ENCODE measurements at regions not wholly inside any gene's neighbourhood (a gene's known extent, or its start where the extent isn't known, plus 50 kb on each side); places are given as distances from the start of the nearest gene placed in this dataset.

- intact Hi-C loops (cut with micrococcal nuclease) = loop anchor here (1.0 to 10.0 kb wide), 5 partner anchors 430 to 1444 kb away; no protein-coding TSS in a partner anchor
- ChIA-PET CTCF (interaction anchor here (0.6 to 1.5 kb wide), 14 partner anchors 9 to 1451 kb away, joined by 3 to 10 read pairs (median 4); partner anchors contain the start of gene TFAP2A), POLR2A (no interaction called here), RAD21 (ENCODE audit: low non-redundant PET in 1 of 2, low total read pairs in 2 of 2, uncharacterized antibody in 2 of 2, unreplicated experiment in 2 of 2) (no interaction called here)
- DNase-seq (ENCODE audit: low read depth, low spot score) (peak; percentile 61), ATAC-seq (peak; percentile 98)
- H3K27me3 ChIP-seq (ENCODE audit: insufficient read depth, low read length) = no peaks in the 10 kb centered on the region
- BruUV-seq (replicated peaks) = no TSS peak
- H2AFZ ChIP-seq (ENCODE audit: low read depth, low read length, poor library complexity, severe bottlenecking) = peak overlapping the region; percentile 82
- no peaks in the 10 kb centered on the region for H3K79me2 ChIP-seq (ENCODE audit: insufficient read depth, low read length)
- no peak overlapping the region for H3K27ac ChIP-seq (ENCODE audit: low read depth, low read length)
- no peaks in the 10 kb centered on the region for H3K36me3 ChIP-seq (ENCODE audit: control insufficient read depth in 1 of 2, insufficient read depth in 2 of 2, low read length in 2 of 2)
- H3K9ac ChIP-seq (ENCODE audit: low read length) = no peak overlapping the region
- no peaks in the 10 kb centered on the region for H3K9me3 ChIP-seq (ENCODE audit: control insufficient read depth in 1 of 2, insufficient read depth in 1 of 2, low read depth in 1 of 2, low read length in 2 of 2)
- no peak overlapping the region for H3K4me3 ChIP-seq (replicated peaks in 1 of 2; ENCODE audit: low read depth in 1 of 2, low read length in 2 of 2)
- no peaks in the 10 kb centered on the region for H3K9me2 ChIP-seq (ENCODE audit: insufficient read depth)
- peaks cover 0 to 5% of the 10 kb centered on the region in 2 experiments; a peak in 1 of 4 replicates for H3K4me1 ChIP-seq (ENCODE audit: control insufficient read depth in 1 of 2, insufficient read depth in 2 of 2, low read length in 2 of 2)
- H3K4me2 ChIP-seq (ENCODE audit: low read length) = peak overlapping the region; percentile 48
- H4K20me1 ChIP-seq (ENCODE audit: insufficient read depth) = no peaks in the 10 kb centered on the region
- no peak for TF ChIP-seq ZNF274 (IDR thresholded peaks at IDR 0.05; ENCODE audit: low read depth, low read length)
- TF ChIP-seq, protein P1, sequence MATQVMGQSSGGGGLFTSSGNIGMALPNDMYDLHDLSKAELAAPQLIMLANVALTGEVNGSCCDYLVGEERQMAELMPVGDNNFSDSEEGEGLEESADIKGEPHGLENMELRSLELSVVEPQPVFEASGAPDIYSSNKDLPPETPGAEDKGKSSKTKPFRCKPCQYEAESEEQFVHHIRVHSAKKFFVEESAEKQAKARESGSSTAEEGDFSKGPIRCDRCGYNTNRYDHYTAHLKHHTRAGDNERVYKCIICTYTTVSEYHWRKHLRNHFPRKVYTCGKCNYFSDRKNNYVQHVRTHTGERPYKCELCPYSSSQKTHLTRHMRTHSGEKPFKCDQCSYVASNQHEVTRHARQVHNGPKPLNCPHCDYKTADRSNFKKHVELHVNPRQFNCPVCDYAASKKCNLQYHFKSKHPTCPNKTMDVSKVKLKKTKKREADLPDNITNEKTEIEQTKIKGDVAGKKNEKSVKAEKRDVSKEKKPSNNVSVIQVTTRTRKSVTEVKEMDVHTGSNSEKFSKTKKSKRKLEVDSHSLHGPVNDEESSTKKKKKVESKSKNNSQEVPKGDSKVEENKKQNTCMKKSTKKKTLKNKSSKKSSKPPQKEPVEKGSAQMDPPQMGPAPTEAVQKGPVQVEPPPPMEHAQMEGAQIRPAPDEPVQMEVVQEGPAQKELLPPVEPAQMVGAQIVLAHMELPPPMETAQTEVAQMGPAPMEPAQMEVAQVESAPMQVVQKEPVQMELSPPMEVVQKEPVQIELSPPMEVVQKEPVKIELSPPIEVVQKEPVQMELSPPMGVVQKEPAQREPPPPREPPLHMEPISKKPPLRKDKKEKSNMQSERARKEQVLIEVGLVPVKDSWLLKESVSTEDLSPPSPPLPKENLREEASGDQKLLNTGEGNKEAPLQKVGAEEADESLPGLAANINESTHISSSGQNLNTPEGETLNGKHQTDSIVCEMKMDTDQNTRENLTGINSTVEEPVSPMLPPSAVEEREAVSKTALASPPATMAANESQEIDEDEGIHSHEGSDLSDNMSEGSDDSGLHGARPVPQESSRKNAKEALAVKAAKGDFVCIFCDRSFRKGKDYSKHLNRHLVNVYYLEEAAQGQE (IDR thresholded peaks at IDR 0.05; ENCODE audit: low read depth) = no peak
- no peak for TF ChIP-seq SP1 (IDR thresholded peaks at IDR 0.05; ENCODE audit: low read depth)
- no peak for TF ChIP-seq ELF1 (IDR thresholded peaks at IDR 0.05; ENCODE audit: borderline replicate concordance, low read depth)
- TF ChIP-seq CEBPB (IDR thresholded peaks at IDR 0.05; ENCODE audit: low read depth) = 0 out of 2 replicates have a peak, but pooled peaks have one; percentile 17
- no peak for TF ChIP-seq TCF7L2 (IDR thresholded peaks at IDR 0.05; ENCODE audit: borderline replicate concordance, extremely low read depth, insufficient read depth, insufficient read length)
- peak; percentile 53; the same call in 1 of the 2 replicates for TF ChIP-seq CBX3 (IDR thresholded peaks at IDR 0.05; ENCODE audit: low read depth)
- no peak for TF ChIP-seq JUND (IDR thresholded peaks at IDR 0.05)
- TF ChIP-seq, protein P2, sequence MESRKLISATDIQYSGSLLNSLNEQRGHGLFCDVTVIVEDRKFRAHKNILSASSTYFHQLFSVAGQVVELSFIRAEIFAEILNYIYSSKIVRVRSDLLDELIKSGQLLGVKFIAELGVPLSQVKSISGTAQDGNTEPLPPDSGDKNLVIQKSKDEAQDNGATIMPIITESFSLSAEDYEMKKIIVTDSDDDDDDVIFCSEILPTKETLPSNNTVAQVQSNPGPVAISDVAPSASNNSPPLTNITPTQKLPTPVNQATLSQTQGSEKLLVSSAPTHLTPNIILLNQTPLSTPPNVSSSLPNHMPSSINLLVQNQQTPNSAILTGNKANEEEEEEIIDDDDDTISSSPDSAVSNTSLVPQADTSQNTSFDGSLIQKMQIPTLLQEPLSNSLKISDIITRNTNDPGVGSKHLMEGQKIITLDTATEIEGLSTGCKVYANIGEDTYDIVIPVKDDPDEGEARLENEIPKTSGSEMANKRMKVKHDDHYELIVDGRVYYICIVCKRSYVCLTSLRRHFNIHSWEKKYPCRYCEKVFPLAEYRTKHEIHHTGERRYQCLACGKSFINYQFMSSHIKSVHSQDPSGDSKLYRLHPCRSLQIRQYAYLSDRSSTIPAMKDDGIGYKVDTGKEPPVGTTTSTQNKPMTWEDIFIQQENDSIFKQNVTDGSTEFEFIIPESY (IDR thresholded peaks at IDR 0.05; ENCODE audit: extremely low read depth, insufficient replicate concordance, low read length) = no peak
- no peak for TF ChIP-seq MAX (IDR thresholded peaks at IDR 0.05)
- no peak for TF ChIP-seq POLR2A (IDR thresholded peaks at IDR 0.05; ENCODE audit: borderline replicate concordance, extremely low read depth, insufficient read depth, insufficient read length)
- no peak for TF ChIP-seq POLR2AphosphoS5 (IDR thresholded peaks at IDR 0.05; ENCODE audit: low read depth, low read length)
- TF ChIP-seq RAD21 (IDR thresholded peaks at IDR 0.05; ENCODE audit: low read depth) = peak; percentile 91
- TF ChIP-seq EGR1 (IDR thresholded peaks at IDR 0.05; ENCODE audit: low read depth) = no peak
- TF ChIP-seq SIN3A (IDR thresholded peaks at IDR 0.05; ENCODE audit: low read depth) = no peak
- TF ChIP-seq ATF3 (IDR thresholded peaks at IDR 0.05) = no peak
- no peak for TF ChIP-seq SRF (IDR thresholded peaks at IDR 0.05; ENCODE audit: low read depth)
- TF ChIP-seq, protein P3, sequence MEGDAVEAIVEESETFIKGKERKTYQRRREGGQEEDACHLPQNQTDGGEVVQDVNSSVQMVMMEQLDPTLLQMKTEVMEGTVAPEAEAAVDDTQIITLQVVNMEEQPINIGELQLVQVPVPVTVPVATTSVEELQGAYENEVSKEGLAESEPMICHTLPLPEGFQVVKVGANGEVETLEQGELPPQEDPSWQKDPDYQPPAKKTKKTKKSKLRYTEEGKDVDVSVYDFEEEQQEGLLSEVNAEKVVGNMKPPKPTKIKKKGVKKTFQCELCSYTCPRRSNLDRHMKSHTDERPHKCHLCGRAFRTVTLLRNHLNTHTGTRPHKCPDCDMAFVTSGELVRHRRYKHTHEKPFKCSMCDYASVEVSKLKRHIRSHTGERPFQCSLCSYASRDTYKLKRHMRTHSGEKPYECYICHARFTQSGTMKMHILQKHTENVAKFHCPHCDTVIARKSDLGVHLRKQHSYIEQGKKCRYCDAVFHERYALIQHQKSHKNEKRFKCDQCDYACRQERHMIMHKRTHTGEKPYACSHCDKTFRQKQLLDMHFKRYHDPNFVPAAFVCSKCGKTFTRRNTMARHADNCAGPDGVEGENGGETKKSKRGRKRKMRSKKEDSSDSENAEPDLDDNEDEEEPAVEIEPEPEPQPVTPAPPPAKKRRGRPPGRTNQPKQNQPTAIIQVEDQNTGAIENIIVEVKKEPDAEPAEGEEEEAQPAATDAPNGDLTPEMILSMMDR (IDR thresholded peaks at IDR 0.05 in 2 of 3, conservative IDR thresholded peaks at IDR 0.05 in 1 of 3; ENCODE audit: borderline replicate concordance in 1 of 3, insufficient read depth in 1 of 3, low read depth in 2 of 3, low read length in 2 of 3) = peak; percentile 91 to 98 (median 91)
- TF ChIP-seq EZH2phosphoT487 (IDR thresholded peaks at IDR 0.05; ENCODE audit: borderline replicate concordance) = no peak
- no peak for TF ChIP-seq EZH2 (IDR thresholded peaks at IDR 0.05)
- TF ChIP-seq YY1 (IDR thresholded peaks at IDR 0.05; ENCODE audit: extremely low read depth, insufficient replicate concordance, low read depth, low read length) = no peak
Observed at GRCh38 chr6:8983202-8983688, 547.9 kb upstream of the SLC35B3 start.
